GM19455 (cell line): ENCODE measurements at regions not wholly inside any gene's neighbourhood (a gene's known extent, or its start where the extent isn't known, plus 50 kb on each side); places are given as distances from the start of the nearest gene placed in this dataset.

Experiments
- ATAC-seq: cut with Tn5 transposase; IDR thresholded peaks from one replicate; pipeline ENCODE4 v1.9.1; 2021; ENCODE audit not compliant: unreplicated experiment

DNA sequence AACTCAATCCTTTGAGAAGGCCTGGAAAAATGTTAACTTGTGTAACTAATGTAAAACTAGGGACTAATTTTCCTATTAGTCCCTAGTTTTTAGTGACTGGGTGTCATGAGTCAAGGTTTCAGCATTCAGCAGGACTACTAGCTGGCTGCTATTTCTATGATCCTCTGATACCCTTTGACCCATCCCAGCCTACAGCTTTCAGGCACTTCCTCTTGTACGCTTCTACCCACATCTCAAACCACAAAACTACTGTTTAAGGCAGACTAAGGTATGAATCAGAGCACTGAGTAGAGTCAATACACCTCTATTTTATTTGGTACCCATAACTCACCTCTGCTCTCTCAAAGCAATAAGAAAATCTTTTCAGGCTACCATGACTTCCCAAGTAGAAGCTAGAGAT, 809.6 kb downstream of the PDHA2 start:
- ATAC-seq = no peak

DNA sequence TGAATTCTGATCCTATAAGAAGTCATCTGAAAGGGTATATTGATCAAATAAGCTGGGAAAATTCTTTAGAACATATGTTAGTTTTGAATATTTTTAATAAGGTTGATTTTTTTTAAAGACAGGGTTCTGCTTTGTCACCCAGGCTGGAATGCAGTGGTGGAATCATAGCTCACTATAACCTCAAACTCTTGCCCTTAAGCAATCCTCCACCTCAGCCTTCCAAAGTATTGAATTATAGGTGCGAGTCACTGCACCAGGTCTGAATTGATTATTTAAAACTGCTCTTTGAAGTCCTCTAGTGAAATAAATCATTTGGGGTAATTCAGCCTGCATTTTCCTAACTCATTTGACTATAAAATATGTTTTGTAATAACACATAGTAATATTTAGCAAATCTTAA, 812.3 kb downstream of the PDHA2 start:
- no peak for ATAC-seq

DNA sequence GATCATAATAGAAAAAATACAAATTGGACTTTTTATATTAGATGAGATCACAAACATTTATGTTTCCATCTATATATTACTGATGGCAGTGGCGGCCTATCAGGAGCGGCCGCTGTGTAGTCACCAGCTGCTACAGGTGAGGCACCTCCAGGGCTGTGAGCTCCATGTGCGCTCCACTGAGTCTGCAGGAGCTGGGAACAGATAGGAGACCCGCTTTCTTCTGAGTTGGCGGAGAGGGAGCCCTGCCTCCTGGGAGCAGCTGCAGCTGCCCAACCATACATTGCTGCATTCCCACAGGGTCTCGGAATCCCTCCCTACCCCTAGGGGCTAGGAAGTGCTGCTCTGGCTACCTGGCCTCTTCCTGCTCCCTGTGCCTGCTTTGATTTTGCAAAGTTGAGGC, 812.9 kb downstream of the PDHA2 start:
- no peak for ATAC-seq

DNA sequence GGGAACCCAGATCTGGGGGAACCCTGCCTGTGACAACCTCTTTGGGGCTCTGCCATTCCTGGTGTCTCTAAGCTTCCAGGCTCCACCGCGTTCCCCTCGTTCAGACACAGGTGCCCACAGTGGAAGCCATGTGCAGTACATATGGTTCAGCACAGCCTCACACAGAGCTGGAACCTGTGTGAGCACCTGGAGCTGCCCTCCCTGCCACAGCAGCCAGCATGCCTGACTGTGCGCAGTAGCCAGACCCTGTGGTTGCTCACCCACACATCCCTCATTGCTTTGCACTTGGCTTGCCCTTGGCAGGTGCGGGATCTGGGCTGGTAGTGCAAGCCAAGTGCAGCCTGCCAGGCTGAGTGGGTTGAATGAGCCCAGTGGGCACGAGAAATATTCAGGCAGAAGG, 814.2 kb downstream of the PDHA2 start:
- no peak for ATAC-seq

DNA sequence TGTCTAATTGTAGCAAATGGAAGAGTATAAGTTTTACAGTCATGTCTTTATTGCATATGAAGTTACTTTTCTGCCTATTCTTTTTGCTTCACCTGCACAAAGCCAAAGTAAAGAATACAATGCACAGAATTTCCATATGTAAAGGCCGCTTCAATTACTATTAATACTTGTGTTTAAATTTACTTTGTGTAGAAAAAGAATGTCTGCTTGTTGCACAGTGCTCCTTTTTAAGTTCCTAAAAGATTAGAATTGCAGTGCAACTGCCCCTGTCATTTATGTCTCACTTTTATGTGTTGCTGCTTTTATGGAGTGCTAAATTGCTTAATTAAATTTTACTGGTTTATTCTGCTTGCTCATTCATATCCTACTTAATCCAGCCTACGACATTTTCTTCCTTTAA, 830.5 kb downstream of the PDHA2 start:
- ATAC-seq = no peak

DNA sequence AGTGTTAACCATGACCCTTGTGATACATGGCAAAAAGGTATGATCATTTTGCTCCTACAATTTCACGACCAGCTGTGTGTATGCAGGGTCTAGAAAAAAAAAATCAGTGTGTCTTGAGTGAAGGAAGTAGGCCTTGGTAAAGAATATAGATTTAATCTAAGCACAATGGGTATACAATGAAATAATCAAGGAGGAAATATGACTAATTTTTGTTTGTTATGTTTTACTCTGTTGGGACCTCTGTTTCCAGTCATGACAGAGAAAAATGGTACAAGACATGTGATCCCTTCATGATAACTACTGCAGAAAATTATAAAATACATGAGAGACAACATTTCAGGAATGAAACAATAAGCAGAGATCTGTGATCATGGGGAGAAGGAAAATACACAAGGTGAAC, 835.5 kb downstream of the PDHA2 start:
- ATAC-seq = no peak

DNA sequence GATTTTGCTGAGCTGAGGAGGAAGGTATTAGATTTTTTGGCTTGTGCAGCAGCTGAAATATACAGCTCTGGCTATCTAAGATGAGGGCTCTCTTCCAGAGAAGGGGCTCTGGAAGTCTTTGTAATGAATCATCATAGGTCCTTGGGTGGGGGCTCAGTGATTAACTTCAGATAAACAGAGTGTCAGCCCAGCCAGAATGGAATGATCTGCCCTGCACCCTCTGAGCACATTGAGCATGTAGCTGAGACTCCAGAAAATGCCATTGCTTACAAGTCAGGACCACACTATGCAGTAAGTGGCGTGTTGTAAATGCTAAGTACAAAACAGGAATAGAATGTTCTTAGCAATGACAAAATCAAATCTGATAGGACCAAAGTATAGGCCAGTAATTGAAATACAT, 836.0 kb downstream of the PDHA2 start:
- no peak for ATAC-seq

DNA sequence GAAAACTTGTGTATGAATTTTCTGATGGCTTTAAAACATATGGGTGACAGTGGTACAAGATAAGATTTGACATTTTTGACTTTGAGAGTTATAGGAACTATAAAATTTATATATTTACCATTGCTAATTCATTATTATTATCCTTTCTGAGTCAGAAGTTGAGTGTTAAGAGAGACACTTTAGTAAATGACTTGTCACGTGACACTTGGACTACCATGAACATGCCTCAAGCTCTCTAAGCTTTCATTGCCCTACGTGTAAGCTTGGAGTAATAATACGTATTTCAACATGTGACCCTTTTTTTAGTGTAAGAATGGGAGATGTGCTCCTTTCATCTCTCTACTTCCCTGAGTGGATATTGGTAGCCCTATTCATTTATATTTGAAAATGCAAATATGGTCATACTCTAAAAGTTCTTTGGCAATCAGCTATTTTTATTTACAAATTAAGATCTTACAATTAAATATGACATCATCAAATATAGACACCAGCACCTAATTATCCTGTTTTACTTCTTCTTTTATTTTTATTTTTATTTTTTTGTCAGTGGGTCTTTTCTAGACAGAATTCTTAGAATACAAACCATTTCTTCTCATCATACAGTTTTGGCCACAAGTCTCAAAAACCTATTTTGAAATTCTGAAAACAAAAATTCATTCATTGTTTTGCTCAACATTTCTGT, 837.0 kb downstream of the PDHA2 start:
- ATAC-seq = no peak

DNA sequence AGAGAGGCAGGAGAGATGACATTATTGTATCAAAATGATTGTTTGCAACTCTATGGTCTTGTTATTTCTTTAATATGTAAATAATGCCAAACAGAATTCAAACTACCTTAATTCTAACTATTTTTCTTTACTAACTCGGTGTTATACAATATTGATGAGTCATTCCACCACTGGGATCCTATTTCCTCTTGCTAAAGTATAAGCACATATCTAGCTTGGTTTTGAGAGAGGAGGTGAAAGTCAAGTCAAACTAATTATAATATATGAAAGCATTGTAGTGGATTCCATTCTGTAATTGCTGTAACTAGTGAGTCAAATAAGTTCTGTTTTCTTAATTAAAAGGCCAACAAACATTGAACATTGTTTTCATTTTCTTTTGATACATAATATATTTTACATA, 837.6 kb downstream of the PDHA2 start:
- ATAC-seq = no peak

DNA sequence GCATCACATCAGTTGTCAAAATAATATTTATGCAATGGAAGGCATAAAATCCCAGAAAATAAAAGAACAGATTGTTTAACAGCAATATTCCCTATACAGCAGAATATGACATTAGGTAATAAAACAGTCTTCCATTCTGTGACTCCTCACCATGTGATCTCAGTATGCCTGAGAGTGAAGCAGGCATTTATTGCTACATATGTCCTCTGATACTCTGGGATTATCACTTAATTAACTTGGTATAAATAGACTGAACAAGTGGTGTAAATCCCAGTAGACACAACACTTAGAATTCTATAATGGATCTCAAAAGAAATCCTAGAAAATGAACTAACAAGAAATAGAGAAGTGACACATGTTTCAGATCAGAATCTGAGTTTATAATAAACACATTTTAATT, 841.3 kb downstream of the PDHA2 start:
- no peak for ATAC-seq

DNA sequence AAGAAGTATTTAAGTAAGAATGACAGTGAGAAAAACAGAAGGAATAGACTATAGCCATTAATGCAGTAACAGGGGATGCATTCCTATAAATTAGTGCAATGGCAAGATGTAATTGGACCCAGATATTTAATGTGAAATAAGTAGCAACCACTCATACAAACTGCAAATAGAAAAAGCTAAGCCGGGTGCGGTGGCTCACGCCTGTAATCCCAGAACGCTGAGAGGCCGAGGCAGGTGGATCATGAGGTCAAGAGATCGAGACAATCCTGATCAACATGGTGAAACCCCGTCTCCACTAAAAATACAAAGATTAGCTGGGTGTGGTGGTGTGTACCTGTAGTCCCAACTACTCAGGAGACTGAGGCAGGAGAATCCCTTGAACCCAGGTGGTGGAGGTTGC, 845.8 kb downstream of the PDHA2 start:
- no peak for ATAC-seq

DNA sequence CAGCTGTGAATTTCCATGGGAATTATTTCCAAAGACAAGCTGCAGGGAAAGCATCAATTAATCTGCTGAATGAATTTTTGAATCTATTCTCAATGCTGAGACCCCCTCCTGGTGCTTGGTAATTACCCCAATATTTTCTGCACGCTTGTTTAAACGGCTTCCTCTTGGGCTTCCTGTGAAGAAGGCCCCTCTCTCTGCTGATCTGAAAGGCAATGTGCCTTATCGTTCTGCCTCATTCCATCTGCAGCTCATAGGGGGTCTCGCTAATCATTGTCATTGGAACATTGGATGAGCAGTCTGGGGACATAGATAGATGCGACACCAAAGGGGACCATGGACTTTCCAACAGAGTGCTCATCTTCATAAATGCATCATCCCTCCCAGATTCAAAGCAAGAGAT, 851.6 kb downstream of the PDHA2 start:
- ATAC-seq = no peak

DNA sequence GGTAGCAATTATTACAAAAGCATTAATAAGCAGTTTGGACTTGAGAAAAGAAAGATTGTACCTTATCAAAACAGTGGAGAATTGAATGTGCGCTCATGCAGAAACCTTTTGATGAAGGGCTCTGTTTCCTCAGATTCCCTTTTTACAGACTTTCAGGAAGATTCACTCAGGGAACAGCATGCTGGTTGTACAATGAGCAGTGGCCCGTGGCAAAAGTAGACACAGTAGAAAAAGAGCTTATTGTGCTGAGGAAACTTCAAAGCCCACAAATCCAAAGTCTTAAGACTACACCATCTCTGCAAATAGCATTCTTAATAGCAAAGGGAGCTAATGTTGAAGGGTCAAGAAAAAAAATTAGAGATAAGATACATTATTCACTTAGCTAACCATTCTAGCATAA, 858.9 kb downstream of the PDHA2 start:
- ATAC-seq = no peak

DNA sequence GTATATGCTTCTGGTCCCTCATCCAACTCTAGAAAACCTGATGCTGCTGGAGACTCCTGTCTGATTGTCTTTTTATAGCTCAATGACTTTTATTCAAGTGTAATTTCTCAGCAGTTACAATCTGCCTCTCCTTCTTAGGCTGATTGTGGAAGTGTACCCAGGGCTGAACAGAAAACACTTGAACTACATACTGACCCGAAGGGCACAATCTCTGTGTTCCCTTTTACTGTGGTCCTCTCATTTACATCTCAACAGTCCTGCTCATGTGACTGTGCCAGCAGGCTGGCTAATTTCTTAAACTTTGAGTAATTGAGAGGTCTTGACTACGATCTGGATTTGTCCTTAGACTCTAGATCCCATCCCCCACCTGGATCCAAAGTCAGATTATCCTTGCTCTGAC, 863.4 kb downstream of the PDHA2 start:
- no peak for ATAC-seq

DNA sequence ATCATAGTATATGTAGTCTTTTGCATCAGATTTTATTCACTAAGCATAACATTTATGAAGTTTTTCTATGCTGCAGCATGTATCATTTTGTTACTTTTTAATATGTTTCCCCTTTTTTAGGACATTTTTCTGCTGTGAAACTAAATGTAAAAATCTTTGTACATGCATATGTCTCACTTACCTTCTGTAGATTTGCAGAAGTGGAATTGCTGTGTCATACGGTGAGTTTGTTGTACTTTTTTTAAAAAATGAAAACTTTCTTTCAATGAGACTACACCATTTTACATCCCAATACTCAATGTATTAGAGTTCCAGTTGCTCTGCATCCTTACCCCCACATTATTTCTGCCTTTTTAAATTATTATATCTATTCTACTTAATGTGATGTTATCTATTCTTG, 868.9 kb downstream of the PDHA2 start:
- ATAC-seq = no peak

DNA sequence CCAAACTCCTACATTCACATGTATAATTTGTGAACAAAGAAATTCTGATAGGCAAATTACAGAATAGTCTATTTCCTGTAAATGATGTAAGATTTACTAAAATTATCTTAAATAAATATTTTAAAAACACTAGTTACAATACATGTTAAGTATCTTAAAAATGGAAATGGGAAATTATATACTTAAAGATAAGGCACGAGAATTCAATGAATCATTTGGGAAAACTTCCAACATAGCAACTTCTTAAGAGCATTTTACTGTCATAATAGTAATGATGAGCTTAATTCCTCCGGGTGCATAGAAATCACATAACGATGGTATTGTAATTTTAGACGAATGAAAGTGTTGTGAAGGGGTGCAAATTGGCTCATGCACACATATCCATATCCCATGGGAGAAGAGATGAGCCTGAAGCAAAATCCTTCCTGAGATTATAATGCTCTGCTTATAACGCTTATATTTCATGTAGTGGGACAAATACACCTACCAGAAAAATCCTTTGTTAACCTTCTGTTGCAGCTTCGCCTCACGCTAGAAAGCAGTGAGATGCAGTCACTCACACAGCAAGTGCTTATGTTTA, 873.5 kb downstream of the PDHA2 start:
- ATAC-seq = no peak

DNA sequence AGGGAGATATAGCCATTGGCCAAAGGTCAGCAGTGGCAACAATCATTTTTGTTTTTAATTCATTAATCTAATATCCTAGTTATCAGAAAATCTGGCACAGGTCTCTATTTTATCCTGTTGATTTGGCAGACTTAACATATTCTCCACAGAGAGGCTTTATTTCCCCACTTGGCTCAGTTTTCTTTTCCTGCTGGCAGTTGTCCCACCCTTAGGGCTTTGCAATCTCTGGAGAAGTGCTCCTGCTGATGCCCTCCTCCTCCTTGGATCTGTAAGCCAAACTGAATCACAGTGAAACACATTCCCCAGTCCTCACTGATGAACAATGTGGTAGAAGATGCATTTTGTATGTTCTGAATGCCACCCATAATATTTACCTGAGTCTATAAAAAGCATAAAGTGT, 889.7 kb downstream of the PDHA2 start:
- ATAC-seq = no peak

DNA sequence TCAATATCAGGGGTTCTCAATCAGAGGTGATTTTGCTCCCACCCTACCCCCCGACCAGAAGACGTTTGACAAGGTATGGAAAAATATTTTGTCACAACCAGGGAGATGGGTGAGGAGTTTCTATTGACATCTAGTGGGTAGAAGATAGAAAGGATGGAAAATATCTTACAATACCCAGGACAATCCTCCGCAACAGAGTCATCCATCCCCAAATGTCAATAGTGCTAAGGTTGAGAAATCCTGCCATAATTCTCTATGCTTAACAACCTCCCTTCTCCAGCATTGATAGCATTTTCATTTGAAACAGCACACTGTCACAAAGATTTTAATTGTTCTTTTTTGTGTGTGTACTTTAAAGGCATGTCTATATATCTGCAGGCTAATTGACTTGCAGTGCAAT, 890.5 kb downstream of the PDHA2 start:
- ATAC-seq = no peak

DNA sequence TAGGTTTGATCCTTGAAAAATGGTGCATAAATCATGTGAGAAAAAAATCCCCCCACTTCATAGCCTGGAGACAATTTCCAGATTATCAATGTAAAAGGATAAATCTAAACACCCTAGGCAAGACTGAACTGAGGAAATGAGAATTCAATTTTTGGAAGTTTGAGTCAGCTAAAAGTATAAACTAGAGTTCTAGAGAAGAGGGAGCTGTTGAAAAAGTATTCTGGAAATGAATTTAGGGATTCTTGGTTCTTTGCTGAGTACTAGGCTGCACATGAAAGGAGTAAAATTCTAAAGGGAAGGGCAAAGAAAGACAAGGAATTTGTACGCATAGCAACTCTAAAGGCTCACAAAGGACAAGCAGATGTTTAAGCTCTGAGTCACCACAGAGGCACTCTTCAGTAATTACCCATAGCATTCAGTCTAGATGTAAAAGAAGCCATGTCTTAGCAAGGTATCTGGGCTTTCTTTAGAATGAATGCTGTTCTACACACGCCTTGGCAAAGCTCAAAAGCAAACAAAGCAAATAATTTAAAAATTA, 896.5 kb downstream of the PDHA2 start:
- ATAC-seq = no peak

DNA sequence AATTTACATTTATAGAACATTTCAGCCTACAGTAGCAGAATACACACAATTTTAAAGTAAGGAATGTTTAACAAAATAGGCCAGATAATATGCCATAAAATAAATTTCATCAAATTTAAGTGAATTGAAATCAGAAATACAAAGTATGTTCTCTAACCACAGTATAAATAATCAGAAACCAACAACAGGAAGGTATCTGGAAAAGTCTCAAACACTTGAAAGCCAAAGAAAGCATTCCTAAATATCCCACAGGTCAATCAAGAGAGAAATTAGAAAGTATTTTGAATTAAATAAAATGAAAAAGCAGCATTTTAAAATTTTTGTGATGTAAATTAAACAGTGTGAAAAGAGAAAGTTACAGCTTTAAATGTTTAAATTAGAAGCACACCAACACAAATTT, 899.2 kb downstream of the PDHA2 start:
- no peak for ATAC-seq

DNA sequence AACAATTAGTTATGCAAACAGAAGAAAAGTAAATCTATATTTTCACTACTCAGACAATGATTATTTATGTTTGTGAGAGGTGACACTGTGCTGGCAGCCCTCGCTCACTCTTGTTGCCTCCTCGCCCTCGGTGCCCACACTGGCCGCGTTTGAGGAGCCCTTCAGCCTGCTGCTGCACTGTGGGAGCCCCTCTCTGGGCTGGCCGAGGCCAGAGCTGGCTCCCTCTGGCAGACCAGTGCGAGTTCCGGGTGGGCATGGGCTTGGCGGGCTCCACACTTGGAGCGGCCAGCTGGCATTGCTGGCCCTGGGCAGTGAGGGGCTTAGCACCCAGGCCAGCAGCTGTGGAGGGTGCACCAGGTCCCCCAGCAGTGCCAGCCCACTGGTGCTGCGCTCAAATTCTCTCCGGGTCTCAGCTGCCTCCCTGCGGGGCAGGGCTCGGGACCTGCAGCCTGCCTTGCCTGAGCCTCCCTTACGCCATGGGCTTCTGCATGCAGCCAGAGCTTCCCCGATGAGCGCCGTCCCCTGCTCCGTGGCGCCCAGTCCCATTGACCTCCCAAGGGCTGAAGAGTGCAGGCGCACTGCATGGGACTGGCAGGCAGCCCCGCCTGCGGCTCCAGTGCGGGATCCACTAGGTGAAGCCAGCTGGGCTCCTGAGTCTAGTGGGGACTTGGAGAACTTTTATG, 902.6 kb downstream of the PDHA2 start:
- no peak for ATAC-seq

DNA sequence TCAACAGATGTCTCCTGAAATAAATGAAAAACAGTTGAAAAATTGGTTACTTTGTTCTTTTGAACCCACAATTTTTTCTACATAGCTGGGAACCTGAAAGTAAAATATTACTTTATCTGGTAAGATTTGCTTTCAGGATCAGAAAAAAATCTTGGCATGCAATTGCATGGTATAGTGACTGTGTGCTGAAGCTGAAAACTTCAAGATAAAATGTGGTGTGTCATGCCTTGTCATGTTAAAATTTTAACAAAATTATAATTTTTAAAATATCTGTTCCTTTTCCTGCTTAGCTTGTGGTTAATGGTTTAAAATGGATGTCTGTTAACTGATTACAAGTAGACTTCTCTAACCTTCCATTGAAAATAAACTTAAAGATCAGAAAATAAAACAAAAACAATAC, 904.8 kb downstream of the PDHA2 start:
- ATAC-seq = no peak
